Effector CD8-positive, alpha-beta T cell (primary cell): ENCODE measurements at regions not wholly inside any gene's neighbourhood (a gene's known extent, or its start where the extent isn't known, plus 50 kb on each side); places are given as distances from the start of the nearest gene placed in this dataset.

Experiments used
- DNase-seq: peaks from one replicate; lab custom pipeline; 2025; lab: John Stamatoyannopoulos, UW

GRCh38 chr3:72112435-72112834, 327.5 kb upstream of the PROK2 start:
- DNase-seq: no peak

DNA sequence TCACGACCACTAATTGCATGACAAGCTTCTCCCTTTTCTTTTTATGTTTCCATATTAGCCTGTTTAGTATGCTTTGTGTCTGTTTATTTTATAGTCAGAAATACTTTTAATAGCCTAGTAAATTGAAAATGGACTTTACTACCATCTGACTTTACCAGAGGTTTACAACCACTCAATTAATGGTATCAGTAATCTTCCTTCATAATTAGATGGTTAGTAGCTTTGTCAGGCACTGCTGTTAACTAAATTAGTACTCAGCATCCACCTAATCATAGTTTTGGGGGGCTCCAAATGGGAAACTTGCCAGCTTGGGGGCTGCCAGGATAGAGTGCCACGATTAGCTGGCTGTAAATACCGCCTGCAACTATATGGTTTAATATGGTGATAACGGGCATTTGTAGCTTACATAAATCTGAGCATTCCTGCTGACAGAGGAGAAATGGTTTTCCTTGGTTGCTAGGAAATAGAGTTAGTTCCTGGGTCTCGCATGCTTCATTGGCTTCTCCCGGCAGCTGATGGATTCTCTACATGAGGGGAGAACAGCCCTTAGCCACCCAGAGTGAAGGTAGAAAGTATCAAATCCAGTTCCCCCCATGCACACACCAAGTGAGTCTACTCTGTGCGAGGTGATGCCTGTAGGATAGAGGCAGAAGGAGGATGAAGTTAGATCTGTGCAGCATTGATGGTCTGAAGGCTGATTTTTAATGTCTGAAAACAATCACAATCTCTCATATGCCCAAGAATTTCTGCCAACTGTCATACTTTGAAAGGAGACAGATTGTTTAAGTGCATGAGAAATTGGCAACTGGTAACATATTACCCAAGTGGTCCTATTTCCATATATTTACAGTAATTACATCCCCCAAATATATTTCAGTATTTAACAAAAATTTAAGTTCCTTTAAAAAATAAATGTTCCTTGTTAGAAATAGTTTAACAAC, 326.6 kb upstream of the PROK2 start:
- DNase-seq: no peak

GRCh38 chr3:72109327-72110259, 324.6 kb upstream of the PROK2 start:
- DNase-seq: no peak

DNA sequence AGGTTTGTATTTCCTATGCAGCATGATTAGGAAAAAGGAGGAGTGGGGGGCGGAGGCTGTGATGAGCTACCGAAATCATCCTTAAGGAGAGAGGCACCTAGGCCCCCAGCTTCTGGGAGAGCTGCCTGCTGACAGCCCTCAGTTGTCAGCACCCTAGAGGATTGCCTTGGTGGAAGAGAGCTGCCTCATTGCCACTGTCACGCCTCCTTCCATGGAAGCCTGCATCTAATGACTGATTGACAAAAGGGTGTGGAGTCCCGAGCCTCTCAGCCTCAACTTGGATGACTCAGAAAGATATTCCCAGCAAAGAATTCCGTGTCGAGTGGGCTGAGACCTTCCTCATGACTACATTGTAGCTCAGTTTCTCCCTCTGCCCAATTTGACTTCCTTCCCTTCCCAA, 320.4 kb upstream of the PROK2 start:
- no peak for DNase-seq

- DNase-seq: no peak
Observed at GRCh38 chr3:72102112-72102616, 317.2 kb upstream of the PROK2 start.

GRCh38 chr3:72101494-72101893, 316.5 kb upstream of the PROK2 start:
- DNase-seq: no peak

DNA sequence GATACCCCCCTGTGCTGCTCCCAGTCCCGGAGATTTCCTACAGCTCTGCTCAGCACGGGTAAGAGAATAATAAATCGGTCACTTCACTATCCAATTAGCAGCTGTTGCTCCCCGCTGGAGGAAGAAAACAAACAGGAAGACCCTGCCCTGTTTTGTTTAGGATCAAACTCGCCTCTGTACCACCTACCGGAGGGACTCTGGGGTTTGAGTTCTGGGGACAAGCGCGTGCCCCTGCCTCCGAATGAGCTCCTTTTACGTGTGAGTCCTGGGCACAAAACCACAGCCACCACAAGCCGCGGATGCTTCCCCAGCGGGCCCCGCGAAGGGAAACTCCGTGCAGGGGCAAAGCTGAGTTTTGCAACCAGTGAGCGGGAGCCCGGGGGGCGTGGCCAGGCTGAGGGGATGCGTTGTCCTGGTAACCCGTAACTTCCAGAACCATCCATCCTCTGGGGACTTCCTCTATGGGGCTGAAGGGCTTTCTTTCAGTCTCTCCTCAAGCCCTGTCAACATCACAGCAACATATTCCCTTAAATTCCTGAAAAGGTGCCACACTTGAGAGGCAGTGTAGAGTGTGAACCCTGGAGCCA, 315.7 kb upstream of the PROK2 start:
- DNase-seq: peak; percentile 79

DNA sequence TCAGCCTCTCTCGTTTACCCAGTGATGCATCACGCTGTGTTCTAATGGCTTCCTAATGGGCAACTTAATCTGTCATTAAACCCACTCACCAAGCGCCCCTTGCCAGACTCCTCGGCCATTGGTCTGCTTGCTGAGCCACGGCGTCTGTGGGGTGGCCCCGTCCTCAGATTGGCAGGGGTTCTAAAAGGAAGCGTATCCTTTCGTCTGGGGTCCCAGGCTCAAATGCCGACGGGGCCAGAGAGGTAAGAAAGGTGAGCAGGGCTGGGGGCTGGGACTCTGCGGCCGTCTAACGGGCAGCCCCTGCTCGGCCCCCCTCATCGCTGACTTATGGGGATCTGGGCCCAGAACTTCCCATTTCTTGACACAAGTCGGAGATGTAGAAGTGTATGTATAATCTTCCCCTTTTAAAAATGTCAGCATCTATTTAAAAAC, 315.1 kb upstream of the PROK2 start:
- no peak for DNase-seq

DNA sequence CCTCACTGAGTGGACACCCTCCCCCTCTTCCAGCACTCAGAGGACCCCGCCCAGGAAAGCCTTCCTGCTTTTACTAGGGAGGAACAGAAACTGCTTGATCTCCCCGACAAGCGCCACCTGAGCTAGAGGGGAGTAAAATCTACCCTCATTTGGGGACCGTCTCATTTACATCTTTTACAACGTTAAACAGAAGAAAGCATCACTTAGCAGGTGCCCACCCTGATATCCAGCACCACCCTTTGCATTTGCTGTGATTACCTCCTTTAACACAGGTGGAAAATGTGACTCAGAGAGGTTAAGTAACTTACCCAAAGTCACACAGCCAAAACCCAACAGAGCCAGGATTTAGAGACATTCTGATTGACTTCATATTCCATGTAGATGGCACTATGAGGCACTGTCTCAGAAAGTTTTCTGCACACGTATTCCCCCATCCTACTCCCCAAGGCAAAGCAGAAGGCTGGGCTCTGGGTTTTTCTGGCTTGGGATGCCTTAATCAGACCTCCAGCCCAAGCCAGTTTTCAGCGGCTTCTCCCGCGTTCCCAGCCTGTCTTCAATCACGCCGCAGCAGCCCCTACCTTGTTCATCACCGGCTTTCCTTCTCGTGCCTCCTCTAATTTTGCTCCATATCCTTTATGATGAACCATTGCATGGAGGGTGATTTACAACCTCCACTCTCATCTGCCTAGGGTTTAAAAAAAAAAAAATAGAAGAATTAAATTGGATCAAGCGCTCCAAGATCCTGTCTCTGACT, 314.6 kb upstream of the PROK2 start:
- DNase-seq: no peak

- no peak for DNase-seq
Observed at GRCh38 chr3:72097053-72097452, 312.1 kb upstream of the PROK2 start.

GRCh38 chr3:72095521-72095920, 310.6 kb upstream of the PROK2 start:
- no peak for DNase-seq

DNA sequence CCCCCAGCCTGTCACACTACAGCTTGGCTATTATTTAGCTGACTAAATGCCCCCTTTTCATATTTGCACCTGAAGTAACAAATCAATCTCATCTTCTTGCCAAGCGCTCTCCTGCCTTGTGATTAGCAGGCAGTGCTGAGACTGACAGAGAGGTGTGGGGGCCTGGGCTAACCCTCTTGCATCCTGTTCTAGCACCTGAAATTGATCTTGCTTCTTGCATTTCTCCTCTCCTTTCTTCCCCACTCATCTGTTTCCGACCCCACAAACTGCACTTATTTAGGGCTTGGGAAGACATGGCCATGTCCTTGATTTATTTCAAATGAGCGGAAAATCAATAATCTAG, 309.0 kb upstream of the PROK2 start:
- no peak for DNase-seq

- no peak for DNase-seq
Observed at GRCh38 chr3:72093270-72093991, 308.5 kb upstream of the PROK2 start.

- no peak for DNase-seq
Observed at GRCh38 chr3:72092778-72093177, 307.8 kb upstream of the PROK2 start.

DNA sequence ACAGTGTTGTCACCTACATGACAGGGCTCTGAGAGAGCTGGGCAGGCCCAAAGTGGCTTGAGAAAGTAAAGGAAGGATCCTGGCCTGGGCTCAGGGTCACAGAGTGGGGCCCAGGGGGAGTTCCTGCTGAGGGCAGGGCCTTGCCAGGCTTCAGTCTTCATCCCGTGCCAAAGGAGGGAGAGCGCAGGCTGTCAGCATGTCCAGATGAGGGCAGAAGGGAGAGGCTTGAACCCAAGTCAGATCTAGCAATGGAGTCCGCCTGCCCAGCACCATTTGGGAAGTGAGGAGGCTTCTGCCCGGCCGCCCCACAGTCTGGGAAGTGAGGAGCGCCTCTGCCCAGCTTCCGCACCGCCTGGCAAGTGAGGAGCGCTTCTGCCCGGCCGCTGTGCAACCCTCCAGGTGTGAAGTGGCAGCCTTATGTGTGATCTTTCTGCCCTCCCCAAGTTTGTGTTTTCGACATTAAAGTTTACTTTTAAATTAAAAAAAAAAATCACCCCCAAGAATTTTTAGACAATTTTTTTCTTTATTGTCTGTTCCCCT, 303.6 kb upstream of the PROK2 start:
- DNase-seq: no peak

DNA sequence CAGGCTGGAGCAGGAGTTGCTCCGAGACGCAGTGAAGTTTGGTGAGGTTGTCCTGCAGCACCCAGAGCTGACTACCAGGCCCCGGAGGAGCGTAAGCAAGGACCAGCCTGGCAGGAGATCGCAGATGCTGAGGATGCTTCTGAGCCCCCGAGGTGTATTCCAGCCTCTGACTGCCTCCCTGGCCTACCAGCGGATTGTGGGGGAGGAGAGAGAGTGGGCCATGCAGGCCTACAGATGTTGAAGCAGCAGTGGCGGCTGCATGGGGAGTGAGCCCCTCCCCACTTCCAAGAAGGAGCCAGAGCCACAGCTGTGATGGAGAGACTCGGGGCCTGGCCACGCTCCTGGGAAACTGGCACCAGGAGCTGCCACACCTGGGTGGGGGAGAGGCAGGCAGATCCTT, 302.5 kb upstream of the PROK2 start:
- no peak for DNase-seq

DNA sequence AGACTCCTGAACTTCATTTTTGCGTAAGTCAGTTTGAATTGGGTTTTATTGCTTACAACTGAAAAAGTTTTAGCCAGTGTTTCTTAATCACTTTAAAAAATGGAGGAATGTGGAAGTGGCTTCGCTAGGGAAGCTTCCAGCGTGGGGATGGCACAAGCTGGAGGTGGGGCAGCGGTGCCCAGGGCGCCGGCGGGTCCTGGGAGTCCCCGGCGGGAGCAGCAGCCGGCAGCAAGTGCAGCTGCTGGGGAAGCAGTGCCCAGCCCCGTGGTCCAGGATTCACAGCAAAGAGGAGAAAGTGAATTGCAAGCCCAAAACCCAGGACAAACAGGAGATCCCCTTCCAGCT, 301.8 kb upstream of the PROK2 start:
- DNase-seq: no peak

- no peak for DNase-seq
Observed at GRCh38 chr3:72086042-72086742, 301.2 kb upstream of the PROK2 start.

DNA sequence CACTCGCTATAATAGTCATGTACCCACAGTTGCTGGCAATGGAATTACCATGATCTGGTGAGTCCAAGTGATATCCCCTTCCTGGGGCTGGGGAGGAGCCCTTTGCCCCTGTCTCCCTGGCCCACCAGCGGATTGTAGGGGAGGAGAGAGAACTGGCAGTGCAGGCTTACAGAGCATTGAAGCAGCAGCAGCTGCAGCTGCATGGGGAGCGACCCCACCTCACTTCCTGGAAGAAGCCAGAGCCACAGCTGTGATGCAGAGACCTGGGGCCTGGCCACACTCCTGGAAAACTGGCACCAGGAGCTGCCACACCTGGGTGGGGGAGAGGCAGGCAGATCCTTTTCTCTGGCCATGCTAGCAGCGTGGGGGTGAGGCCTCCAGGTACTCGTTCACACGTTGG, 300.1 kb upstream of the PROK2 start:
- no peak for DNase-seq
